ENCODE measurements at regions not wholly inside any gene's neighbourhood (a gene's known extent, or its start where the extent isn't known, plus 50 kb on each side); places are given as distances from the start of the nearest gene placed in this dataset.

GRCh38 chr2:156083763-156084493 is 248.6 kb downstream of the NR4A2 start:
- no peak for DNase-seq

DNA sequence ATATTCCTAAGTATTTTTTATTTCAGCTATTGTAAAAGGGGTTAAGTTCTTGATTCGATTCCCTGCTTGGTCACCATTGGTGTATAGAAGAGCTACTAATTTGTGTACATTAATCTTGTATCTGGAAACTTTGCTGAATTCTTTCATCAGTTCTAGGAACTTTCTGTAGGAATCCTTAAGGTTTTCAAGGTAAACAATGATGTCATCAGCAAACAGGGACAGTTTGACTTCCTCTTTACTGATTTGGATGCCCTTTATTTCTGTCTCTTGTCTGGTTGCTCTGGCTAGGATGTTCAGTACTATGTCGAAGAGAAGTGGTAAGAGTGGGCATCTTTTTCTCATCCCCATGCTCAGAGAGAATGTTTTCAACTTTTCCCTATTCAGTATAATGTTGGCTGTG is 252.7 kb downstream of the NR4A2 start:
- DNase-seq = no peak

DNA sequence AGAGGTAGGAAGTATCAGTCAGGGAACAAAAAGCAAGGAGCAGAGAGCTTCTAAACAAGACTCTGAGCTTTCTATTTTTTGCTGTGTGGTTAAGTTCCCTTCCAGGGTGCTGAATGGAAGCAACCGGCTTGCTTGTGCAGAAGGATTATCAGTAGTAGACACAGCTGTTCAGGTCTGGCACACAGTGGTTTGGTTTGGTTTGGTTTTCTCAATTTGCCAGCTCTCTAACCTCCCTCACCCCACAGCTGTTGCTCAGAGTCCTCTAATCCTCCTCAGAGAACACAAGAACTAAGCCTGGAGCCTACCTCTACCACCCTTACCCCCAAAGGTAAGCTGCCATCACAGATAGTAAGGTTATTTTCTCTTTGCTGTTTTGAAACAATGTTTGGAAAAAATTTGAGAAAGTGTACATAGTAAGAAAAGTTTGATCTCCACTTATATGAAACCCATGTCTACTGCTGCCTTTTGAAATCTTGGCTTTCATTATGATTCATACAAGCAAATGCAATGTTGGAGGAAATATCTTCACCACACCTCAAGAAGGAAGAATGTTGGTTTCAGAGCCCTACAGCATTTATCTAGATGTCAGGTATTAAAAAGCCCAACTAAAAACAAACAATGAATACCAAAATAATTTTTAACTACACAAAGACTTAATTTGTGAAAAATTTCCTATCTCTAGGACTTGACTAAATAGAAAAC is 255.3 kb downstream of the NR4A2 start:
- no peak for DNase-seq

DNA sequence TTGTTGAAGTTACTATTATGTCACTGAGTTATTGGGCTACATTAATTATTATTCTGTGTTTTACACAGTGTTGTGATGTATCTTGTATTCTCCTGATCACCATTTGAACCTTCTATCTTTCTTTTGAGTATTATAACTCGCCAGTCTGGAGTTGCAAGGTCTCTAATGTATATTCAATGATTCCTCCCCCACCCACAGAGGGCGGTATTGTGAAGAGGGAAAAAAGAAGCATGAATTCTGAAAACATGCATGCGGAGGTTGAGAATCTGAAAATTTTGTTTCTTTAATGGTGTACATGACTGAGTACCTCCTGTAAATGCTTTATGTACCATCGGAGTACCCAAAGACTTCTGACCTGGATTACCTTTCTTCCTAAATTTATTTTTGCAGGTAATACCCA is 266.6 kb downstream of the NR4A2 start:
- DNase-seq = peak; percentile 13

DNA sequence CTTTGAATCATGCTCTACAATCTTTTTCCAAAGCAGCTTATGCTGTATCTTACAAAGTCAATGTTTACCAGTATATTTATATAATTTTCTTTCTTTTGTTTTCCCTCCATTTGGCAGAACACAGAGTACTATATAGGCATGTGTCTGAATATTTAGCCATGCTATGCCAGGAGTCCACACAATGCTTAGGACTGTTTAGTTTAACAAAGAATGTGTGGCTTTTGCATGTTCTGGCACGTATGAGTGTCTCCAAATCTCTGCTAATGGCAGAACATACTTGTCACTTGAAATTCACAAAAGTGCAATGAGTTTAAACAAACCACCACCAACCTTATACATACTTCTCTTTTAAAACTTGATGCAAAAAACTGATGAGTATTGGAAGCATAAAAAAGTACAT is 268.0 kb downstream of the NR4A2 start:
- no peak for DNase-seq

DNA sequence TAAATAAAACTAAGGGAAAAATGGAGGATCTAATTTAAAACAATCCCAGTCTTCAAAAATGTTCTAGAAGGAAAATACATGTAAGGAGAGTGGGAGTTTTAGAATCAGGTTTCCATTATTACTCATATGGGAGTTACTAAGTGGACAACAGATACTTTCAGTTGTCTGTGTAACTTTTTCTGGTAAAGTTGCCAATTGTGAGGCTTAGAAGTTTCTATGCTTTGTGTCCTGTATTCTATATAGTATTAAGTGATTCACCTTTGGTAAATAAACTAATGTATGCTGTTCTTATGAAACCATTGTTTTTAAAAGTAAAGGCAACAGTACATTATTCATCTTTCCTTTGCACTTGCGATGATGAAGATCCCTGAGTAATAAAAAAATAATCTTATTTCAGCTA is 274.9 kb downstream of the NR4A2 start:
- DNase-seq = no peak

- no peak for DNase-seq
Observed at GRCh38 chr2:156054983-156055382, 277.5 kb downstream of the NR4A2 start.

- DNase-seq = no peak
Observed at GRCh38 chr2:156046900-156047299, 285.6 kb downstream of the NR4A2 start.

DNA sequence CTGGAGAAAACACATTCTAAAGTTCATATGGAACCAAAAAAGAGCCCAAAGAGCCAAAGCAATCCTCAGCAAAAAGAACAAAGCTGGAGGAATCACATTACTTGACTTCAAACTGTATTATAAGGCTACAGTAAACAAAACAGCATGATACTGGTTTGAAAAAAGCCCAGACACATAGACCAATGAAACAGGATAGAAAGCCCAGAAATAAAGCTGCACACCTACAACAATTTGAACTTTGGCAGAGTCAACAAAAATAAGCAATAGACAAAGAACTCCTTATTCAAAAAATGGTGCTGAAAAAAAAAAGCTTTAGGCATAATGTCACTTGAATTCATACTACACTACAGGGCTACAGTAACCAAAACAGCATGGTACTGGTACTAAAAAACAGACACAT is 289.6 kb downstream of the NR4A2 start:
- DNase-seq = no peak

GRCh38 chr2:156038021-156038420 is 294.5 kb downstream of the NR4A2 start:
- DNase-seq = no peak

DNA sequence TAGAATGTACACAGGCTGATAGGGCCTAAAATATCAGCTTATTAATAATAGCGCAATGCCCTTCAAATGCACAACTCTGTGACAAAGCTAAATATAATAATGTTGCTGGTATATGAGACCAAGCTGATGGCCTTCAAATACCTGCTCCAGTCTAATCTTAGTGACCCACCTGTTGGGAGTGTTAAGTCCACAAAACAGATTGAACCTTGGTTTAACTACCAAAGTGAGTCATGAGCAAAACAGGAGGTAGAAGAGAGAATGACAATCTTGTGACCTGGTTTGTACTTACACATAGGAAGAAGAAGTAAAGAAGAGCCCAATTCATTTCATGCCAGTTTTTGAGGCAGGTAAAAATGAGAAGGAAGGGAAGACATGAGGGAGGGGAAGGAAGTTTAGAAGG is 295.0 kb downstream of the NR4A2 start:
- DNase-seq = no peak

DNA sequence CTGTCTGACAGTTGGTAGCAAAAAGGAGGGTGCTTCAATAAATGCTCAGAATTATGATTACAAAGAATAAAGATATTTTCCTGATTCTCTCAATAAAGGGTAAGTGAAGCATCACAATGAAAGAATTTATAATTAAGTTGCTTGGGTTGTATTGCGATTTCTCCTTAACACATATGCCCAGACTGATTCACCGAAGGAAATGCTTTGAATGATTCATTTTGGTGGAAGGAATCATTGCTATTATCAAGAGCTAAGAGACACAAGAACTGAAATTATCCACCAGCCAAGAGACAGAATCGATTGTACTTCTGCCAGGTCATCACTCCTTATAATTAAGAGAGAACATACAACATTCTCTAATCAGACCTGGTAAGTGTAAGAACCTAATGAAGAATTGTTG is 301.4 kb downstream of the NR4A2 start:
- DNase-seq = no peak

GRCh38 chr2:156023229-156023869 is 309.2 kb downstream of the NR4A2 start:
- no peak for DNase-seq

DNA sequence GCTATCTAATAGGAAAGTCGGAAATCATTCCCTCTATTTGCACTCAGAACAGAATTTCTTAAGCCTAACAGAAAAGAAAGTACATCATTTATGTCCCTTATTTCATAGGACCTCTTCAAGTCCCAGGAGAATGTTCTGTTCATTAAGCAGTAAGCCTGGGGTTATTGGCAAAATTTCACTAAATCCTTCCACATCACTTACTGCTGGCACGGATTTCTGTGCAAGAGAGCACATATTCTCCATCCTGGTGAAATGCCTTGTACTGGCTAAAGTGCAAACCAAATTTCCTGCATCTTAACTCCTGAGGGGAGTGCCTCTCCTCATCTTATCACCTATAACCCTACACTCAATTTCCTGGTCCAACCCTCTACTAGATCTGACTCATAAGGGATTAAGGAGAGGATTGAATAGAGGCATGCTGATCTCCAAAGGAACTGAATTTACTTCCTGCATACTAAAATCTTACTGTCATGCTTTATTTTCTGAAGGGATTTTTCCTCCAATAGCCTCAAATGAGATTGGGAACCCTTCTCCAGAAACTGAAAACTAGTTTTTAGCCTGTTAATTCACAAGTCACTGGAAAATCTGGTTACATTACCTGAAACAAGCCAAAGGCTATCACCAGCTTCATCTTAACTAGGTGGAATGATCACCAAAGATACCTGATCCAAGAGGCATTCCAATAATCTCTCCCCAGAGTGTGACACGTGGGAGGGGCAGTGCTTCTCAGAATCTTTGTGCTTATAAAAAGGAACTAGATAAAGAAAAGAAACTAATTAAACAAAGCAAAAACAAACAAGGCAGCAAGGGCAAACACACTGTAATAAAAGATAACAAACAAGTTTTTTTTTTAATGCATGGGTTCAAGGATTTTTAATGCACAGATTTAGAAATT is 311.1 kb downstream of the NR4A2 start:
- no peak for DNase-seq

DNA sequence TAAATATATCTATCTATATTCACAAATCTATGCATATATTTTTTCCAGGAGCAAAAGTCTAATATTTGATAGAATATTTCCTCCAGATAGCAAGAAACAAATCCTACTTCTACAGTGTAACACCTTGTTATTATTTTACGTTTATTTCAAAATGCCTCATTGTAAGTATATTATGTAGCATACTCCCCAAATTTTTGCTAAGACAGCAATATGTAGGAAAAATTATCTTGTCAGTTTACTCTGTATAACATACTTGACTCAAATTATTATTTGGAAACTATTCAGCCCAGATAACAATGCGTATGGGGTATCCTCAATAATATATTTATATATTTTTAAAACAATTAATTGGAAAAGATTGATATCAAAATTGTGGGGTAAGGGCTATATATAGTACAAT is 313.2 kb downstream of the NR4A2 start:
- DNase-seq = no peak

DNA sequence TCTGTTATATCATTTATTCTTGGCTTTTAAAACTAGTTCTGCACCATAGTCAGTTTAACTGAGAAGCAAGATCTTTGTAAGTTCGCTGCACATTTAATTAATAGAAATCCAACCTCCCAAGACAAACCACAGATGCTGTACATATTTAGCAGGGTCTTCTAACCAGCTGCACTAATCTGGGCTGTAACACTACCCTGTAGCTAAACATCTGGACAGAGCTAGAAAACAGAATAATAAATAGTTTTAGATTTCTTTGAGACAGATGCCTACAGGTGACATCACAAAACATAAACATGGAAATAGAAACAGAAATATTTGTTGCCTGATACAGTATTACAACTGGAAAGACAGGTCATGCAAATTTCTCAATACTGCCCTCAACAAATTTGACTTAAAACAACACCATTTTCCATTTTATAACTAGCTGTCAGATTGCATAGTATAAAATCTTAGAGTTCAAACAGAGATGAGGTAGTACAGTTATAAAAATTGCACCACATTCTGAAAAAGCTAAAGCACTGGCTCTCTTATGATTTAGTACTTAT is 315.1 kb downstream of the NR4A2 start:
- no peak for DNase-seq

GRCh38 chr2:156009293-156009692 is 323.2 kb downstream of the NR4A2 start:
- no peak for DNase-seq

GRCh38 chr2:156006721-156007618 is 325.6 kb downstream of the NR4A2 start:
- no peak for DNase-seq

- DNase-seq = no peak
Observed at GRCh38 chr2:156005999-156006712, 326.4 kb downstream of the NR4A2 start.

- DNase-seq = no peak
Observed at GRCh38 chr2:156005531-156005930, 327.0 kb downstream of the NR4A2 start.

DNA sequence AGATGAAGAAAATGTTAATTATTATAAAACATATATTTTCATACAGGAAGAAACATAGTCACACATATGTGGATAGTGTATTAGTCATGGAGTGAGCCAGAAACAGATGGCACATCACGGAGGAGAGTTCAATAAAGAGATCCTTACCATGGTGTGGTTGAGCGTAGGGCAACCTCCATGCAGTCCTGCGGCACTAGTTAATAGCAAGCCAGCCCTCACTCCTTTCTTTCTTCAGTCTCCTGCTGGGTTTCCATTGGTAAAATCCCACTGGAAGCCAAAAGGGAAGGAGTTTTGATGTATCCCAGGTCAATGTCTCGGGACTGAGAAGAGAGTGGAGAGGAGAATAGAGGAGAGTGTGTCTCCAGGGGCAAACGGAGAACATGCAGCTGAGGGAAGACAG is 328.1 kb downstream of the NR4A2 start:
- no peak for DNase-seq

Measured in hematopoietic multipotent progenitor cell treated with erythropoietin and hydrocortisone succinate and interleukin-3 and kit ligand, for 8 days (in vitro differentiated cells).